NCI-H146 (cell line): ENCODE measurements at regions not wholly inside any gene's neighbourhood (a gene's known extent, or its start where the extent isn't known, plus 50 kb on each side); places are given as distances from the start of the nearest gene placed in this dataset.

Experiments used
- DNase-seq: peaks from one replicate; lab custom pipeline; 2025; lab: John Stamatoyannopoulos, UW

DNA sequence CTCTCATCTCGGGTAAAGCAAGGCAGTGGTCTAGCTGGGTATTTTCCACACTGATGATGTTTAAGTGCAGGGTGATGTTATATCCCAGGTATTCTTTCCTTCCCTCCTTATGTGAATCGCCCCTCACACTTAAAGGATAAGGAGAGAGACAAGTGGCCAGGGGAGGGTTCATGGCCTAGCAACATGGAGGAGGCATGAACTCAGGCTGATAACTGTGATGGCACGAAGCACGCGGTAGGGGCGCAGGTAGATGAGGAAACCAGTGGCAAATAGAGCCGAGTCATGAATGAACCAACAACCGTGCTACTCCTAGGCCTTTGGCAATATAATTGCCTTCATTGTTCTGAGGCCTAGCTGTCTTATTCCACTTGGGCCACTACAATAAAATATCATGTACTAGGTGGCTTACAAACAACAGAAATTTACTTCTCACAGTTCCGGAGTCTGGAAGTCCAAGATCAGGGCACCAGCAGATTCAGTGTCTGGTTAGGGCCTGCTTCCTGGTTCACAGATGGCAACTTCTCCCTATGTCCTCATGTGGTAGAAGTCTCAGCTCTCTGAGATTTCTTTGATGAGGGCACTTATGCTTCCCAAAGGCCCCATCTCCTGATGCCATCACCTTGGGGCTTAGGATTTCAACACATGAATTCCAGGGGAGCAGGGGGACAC is 56.0 kb upstream of the PIK3CG start:
- DNase-seq = no peak

DNA sequence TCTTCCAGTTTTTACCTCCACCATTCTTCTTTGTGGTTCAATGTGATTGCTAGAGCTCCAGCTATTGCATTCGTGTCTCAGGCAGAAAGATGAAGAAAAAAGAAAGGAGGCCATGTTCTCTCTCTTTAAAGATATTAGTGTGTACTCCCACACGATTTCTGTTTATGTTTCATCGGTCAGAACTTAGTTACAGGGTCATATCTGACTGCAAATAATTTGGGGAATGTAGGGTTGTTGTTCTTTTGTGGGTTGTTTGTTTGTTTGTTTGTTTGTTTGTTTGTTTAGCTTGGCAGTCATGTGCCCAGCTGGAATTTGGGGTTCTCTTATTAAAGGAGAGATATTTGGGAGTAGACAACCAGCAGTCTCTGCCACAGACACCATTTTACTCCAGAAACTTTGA is 53.6 kb upstream of the PIK3CG start:
- no peak for DNase-seq

DNA sequence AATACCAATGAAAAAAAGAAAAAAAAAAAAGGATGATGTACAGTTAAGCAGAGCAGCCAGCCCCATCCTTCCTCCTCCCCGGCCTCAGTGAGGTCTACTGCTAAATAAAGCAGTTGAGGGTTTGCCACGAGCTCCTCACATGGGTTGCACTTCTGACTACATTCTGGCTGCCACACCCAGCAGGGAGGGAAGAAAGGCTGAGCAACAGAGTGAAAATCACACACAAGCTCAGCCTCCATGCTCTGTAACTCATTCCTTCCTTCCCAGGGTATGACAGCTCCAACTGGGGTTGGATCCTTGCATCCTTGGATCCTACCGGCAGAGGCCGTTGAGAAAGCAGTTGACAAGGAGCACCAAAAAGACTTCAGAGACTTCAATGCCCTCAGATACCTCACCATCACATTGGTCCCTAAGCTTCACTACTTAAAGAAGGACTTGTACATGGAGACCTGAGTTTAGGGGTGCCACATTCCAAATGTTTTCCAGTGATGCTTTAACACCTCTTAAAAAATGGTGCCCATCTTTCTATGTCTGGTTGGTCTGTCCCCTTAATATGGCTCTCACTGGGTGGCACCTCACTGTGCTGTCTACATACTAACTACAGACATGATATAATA is 52.9 kb upstream of the PIK3CG start:
- no peak for DNase-seq

DNA sequence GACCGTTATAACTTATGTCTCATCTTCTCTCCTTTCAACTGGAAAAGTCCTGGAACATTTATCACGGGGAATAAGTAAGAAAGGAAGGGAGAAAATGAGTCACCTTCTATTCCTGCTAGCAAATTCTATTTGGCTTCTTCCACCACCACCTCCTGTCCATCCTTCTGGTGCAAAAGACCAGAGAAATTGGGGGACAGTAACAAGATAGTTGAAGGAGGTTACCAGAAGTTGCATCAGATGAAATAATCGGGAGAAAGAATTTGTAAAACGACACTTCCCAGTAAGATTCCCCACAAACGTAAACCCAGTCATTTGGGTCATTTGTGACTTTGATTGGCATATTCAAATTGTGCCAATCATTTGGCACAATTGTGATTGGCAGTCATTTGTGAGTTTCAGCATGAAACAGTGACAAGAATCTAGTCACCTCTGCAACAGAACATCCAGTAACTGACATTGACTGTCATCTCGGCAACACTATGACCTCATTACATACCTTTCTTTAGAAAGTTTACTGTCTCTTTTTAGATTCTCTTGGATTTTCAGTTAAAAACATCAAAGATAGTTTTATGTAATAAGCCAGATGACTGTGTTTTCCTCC is 51.3 kb upstream of the PIK3CG start:
- no peak for DNase-seq

DNA sequence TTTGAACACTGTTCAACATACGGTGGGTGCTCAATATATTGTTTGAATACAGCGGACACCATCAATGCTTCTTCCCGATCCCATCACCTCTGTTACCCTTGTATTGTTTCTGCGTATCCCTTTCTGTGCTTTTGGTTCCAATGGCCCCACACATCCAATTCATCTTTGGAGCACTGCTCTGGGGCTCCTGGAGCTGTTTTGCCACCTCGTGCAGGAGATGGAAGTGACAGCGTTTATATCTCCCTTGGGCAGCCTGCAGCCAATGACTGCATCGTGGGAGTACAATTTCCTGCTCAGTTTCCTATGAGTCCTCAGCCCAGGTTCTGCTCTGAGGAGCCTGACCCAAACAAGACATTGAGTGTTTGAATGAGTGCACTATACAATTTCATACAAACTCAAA is 50.2 kb upstream of the PIK3CG start:
- DNase-seq = no peak
